Neuronal stem cell (in vitro differentiated cells): ENCODE measurements at regions not wholly inside any gene's neighbourhood (a gene's known extent, or its start where the extent isn't known, plus 50 kb on each side); places are given as distances from the start of the nearest gene placed in this dataset.

Experiments
- DNase-seq: peaks from one replicate; pipeline ENCODE4 v3.0.0-alpha.2; 2013; ENCODE audit warnings: low spot score
- H2AFZ ChIP-seq: one replicate; pipeline ENCODE4 v1.6.1; 2013; ENCODE audit warnings: mild to moderate bottlenecking, low read length, inconsistent platforms
- H2AK5ac ChIP-seq: 2 replicates; pipeline ENCODE4 v1.6.1; 2013; ENCODE audit warnings: low read depth, mild to moderate bottlenecking, inconsistent platforms, low read length, moderate library complexity, mixed read lengths
- H2BK120ac ChIP-seq: 2 replicates; pipeline ENCODE4 v1.6.1; 2013; ENCODE audit warnings: low read depth, mild to moderate bottlenecking, inconsistent platforms, low read length, moderate library complexity, mixed read lengths
- H2BK12ac ChIP-seq: one replicate; pipeline ENCODE4 v1.6.1; 2013; ENCODE audit warnings: low read length, inconsistent platforms
- H2BK15ac ChIP-seq: 2 replicates; pipeline ENCODE4 v1.6.1; 2013; ENCODE audit warnings: mild to moderate bottlenecking, low read length, inconsistent platforms, mixed read lengths
- H2BK5ac ChIP-seq: one replicate; pipeline ENCODE4 v1.6.1; 2013; ENCODE audit warnings: inconsistent platforms, mild to moderate bottlenecking, low read length, moderate library complexity
- H3K14ac ChIP-seq: one replicate; pipeline ENCODE4 v1.6.1; 2013; ENCODE audit warnings: low read length, inconsistent platforms
- H3K18ac ChIP-seq: 2 replicates; pipeline ENCODE4 v1.6.1; 2013; ENCODE audit warnings: low read length, inconsistent platforms
- H3K23ac ChIP-seq: 2 replicates; pipeline ENCODE4 v1.6.1; 2013; ENCODE audit warnings: low read depth, mild to moderate bottlenecking, mixed read lengths, low read length, inconsistent platforms; ENCODE audit not compliant: poor library complexity
- H3K27ac ChIP-seq: replicated peaks from 3 replicates; pipeline ENCODE4 v1.5.1; 2013; ENCODE audit warnings: low read length, inconsistent platforms
- H3K27me3 ChIP-seq, 3 experiments: 2 replicates each; pipeline ENCODE4 v1.6.1; 2013; ENCODE audit warnings: low read length in 3 of 3, mild to moderate bottlenecking in 2 of 3, inconsistent platforms in 1 of 3, low read depth in 1 of 3, mixed read lengths in 1 of 3, moderate library complexity in 1 of 3; ENCODE audit not compliant: control insufficient read depth in 3 of 3, insufficient read depth in 3 of 3
- H3K36me3 ChIP-seq, 2 donors: replicated peaks in 1 of 2; 2 replicates each; pipeline ENCODE4 v1.6.1; 2013; ENCODE audit warnings: low read length in 2 of 2; ENCODE audit not compliant: control insufficient read depth in 2 of 2, insufficient read depth in 2 of 2
- H3K4ac ChIP-seq: 2 replicates; pipeline ENCODE4 v1.6.1; 2013; ENCODE audit warnings: inconsistent platforms, mild to moderate bottlenecking, low read length, moderate library complexity
- H3K4me1 ChIP-seq, 2 donors: 1 replicate in 1 of 2; 2 replicates in 1 of 2; pipeline ENCODE4 v1.6.1; 2013; ENCODE audit warnings: low read length in 2 of 2, low read depth in 1 of 2; ENCODE audit not compliant: control insufficient read depth in 2 of 2, insufficient read depth in 1 of 2
- H3K4me2 ChIP-seq: one replicate; pipeline ENCODE4 v1.6.1; 2013; ENCODE audit warnings: mild to moderate bottlenecking, low read length, inconsistent platforms; ENCODE audit not compliant: insufficient read depth, poor library complexity, severe bottlenecking
- H3K4me3 ChIP-seq, 2 donors: 2 replicates each; pipeline ENCODE4 v1.5.1; 2013; ENCODE audit warnings: low read length in 2 of 2, mild to moderate bottlenecking in 2 of 2, inconsistent platforms in 1 of 2, moderate library complexity in 1 of 2
- H3K79me1 ChIP-seq: one replicate; pipeline ENCODE4 v1.6.1; 2013; ENCODE audit warnings: low read depth, mild to moderate bottlenecking, inconsistent platforms, low read length, moderate library complexity
- H3K9ac ChIP-seq: one replicate; pipeline ENCODE4 v1.6.1; 2013; ENCODE audit warnings: mild to moderate bottlenecking, low read depth, low read length, inconsistent platforms; ENCODE audit not compliant: poor library complexity
- H3K9me3 ChIP-seq, 2 donors: replicated peaks in 1 of 2; 2 replicates each; pipeline versions ENCODE3 to v1.6.1; 2013; ENCODE audit warnings: low read length in 2 of 2, mild to moderate bottlenecking in 2 of 2, inconsistent platforms in 1 of 2, low read depth in 1 of 2, mixed read lengths in 1 of 2, moderate library complexity in 1 of 2; ENCODE audit not compliant: control insufficient read depth in 2 of 2, insufficient read depth in 1 of 2
- H4K8ac ChIP-seq: one replicate; pipeline ENCODE4 v1.6.1; 2013; ENCODE audit warnings: low read depth, mild to moderate bottlenecking, inconsistent platforms, low read length, moderate library complexity
- H4K91ac ChIP-seq: one replicate; pipeline ENCODE4 v1.6.1; 2013; ENCODE audit warnings: low read length, low read depth, mild to moderate bottlenecking, inconsistent platforms; ENCODE audit not compliant: poor library complexity
- WGBS, 2 donors: extraction: QIAGEN DNeasy Blood & Tissue Kit; methylation state at CpG; one replicate each; pipeline ENCODE4 v1.1.7; 2013; ENCODE audit warnings: missing lambda C conversion rate in 2 of 2, mixed read lengths in 1 of 2; ENCODE audit not compliant: insufficient read length in 2 of 2, insufficient replicate concordance in 1 of 2; ENCODE audit errors: extremely low coverage in 2 of 2; 5-methylcytosine and 5-hydroxymethylcytosine counted together

DNA sequence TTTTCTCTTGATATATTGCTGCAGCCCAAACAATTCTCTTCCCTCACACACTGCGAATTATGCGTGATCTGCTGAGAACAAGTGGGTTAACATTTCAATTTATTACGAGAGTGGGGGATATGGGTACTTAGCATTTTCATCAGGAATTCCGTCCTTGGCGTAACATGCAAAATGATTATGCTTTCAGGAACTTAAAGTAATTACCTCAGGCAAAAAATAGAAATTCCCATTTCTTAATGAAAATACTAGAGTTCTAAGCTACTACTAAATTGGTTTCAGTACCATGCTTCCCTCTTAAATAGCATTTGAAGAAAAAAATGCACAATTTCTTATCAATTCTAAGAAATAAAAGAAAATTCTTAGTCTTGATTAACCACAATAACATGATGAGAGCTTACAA is 213.5 kb downstream of the GPAM start:
- Histone ChIP-seq H3K36me3 (no peaks in the 10 kb centered on the region), H4K8ac (no peak overlapping the region), H3K9ac (no peak overlapping the region), H4K91ac (no peak overlapping the region), H3K9me3 (no peaks in the 10 kb centered on the region), H3K4me1 (no peaks in the 10 kb centered on the region), H3K27me3 (peaks cover 0 to under 1% (median 0%) of the 10 kb centered on the region in 3 experiments), H2BK12ac (no peak overlapping the region), H3K79me1 (no peaks in the 10 kb centered on the region), H3K18ac (no peak overlapping the region), H2BK15ac (no peak overlapping the region), H2BK120ac (no peak overlapping the region), H3K4ac (no peak overlapping the region), H3K4me3 (no peak overlapping the region), H3K14ac (no peak overlapping the region), H3K23ac (no peak overlapping the region), H2AFZ (no peak overlapping the region), H2AK5ac (no peak overlapping the region), H3K27ac (no peak overlapping the region), H2BK5ac (no peak overlapping the region), H3K4me2 (no peak overlapping the region)
- WGBS, 2 donors: no CpG with 5 or more reads among the region's 5 CpGs
- no peak for DNase-seq

DNA sequence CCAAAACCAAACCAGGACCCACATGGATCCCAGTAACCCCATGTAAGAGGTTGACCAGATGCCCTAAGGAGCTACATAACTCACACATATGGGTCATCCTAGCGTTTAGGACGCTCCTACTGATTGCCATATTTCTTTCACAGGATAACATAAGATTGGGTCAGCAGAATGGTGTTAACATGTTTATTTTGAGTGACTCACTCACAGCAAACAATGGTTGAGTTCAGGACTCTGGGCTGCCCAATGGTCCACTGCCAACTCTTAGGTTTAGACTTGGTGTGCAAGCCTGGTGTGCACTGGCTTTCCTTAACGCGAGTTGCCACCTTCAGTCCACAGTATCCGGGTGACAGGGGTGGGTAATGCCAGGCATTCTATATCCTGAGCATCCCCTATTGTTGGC is 211.5 kb downstream of the GPAM start:
- no peak for DNase-seq
- Histone ChIP-seq H3K9me3 (no peaks in the 10 kb centered on the region), H3K4me3 (no peak overlapping the region), H3K18ac (no peak overlapping the region), H3K4me2 (no peak overlapping the region), H2BK5ac (no peak overlapping the region), H3K9ac (no peak overlapping the region), H3K27me3 (no peaks in the 10 kb centered on the region), H2BK120ac (no peak overlapping the region), H3K27ac (no peak overlapping the region), H3K79me1 (no peaks in the 10 kb centered on the region), H2AFZ (no peak overlapping the region), H3K14ac (no peak overlapping the region), H4K8ac (no peak overlapping the region), H4K91ac (no peak overlapping the region), H2BK15ac (no peak overlapping the region), H2AK5ac (no peak overlapping the region), H3K23ac (no peak overlapping the region), H3K36me3 (no peaks in the 10 kb centered on the region), H2BK12ac (no peak overlapping the region), H3K4ac (no peak overlapping the region), H3K4me1 (no peaks in the 10 kb centered on the region)
- WGBS, 2 donors: no CpG with 5 or more reads among the region's 5 CpGs

DNA sequence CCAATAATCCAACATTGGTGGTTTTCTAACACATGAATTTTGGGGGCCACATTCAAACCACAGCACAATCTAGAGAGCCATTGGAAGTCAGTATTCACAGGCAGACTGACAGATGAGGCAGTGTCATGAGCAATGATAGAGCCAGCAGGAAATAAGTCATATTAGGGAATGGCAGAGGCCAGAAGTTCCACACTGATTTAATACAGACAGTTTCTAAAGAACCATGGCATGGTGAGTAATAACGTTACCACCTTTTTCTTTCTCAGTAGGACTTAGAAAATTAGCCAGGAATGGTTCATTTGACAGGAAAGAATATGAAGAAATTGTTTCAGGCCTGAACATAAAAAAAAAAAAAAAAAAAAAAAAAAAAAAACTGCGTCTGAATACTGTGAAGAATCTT is 210.3 kb downstream of the GPAM start:
- no peak overlapping the region for H2BK120ac ChIP-seq
- no peak overlapping the region for H2BK5ac ChIP-seq
- no peak overlapping the region for H3K27ac ChIP-seq
- H3K9ac ChIP-seq: no peak overlapping the region
- H4K91ac ChIP-seq: no peak overlapping the region
- no peaks in the 10 kb centered on the region for H3K27me3 ChIP-seq
- H3K4me2 ChIP-seq: no peak overlapping the region
- no peaks in the 10 kb centered on the region for H3K36me3 ChIP-seq
- no peaks in the 10 kb centered on the region for H3K9me3 ChIP-seq
- no peak overlapping the region for H2BK15ac ChIP-seq
- no peak overlapping the region for H2AK5ac ChIP-seq
- no peak overlapping the region for H4K8ac ChIP-seq
- H3K4ac ChIP-seq: no peak overlapping the region
- no peak overlapping the region for H3K18ac ChIP-seq
- DNase-seq: no peak
- no peak overlapping the region for H3K14ac ChIP-seq
- no peaks in the 10 kb centered on the region for H3K4me1 ChIP-seq
- H3K79me1 ChIP-seq: no peaks in the 10 kb centered on the region
- no peak overlapping the region for H2AFZ ChIP-seq
- no peak overlapping the region for H3K23ac ChIP-seq
- no peak overlapping the region for H2BK12ac ChIP-seq
- WGBS, 2 donors: no CpG with 5 or more reads among the region's 2 CpGs
- H3K4me3 ChIP-seq: no peak overlapping the region

DNA sequence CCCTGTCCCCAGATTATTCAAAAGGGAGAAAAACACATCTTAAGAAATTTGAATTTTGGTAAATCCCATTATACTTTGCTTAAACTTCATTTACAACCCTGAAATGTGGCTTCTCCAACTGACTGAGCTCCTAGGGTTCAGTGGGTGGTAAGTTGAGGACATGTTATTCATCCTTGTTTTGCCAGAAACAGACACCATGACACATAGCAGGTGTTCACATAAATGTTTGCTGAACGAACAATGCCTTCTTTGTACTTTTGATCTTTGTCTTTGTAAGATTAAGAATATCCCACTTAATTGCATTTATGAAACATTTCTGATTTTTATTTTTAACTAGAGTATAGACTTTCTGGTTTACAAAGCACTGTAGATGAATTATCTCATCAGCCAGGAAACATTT is 209.7 kb downstream of the GPAM start:
- H2BK120ac ChIP-seq: no peak overlapping the region
- no CpG with 5 or more reads among the region's 1 CpG for WGBS, 2 donors
- no peak overlapping the region for H3K14ac ChIP-seq
- no peak overlapping the region for H3K4me2 ChIP-seq
- H3K27me3 ChIP-seq: no peaks in the 10 kb centered on the region
- H2AK5ac ChIP-seq: no peak overlapping the region
- no peaks in the 10 kb centered on the region for H3K4me1 ChIP-seq
- no peaks in the 10 kb centered on the region for H3K79me1 ChIP-seq
- H3K23ac ChIP-seq: no peak overlapping the region
- H3K9ac ChIP-seq: no peak overlapping the region
- H3K36me3 ChIP-seq: no peaks in the 10 kb centered on the region
- no peak overlapping the region for H3K18ac ChIP-seq
- H4K91ac ChIP-seq: no peak overlapping the region
- no peak overlapping the region for H3K27ac ChIP-seq
- H3K4ac ChIP-seq: no peak overlapping the region
- H2AFZ ChIP-seq: no peak overlapping the region
- no peak overlapping the region for H2BK5ac ChIP-seq
- H3K9me3 ChIP-seq: no peaks in the 10 kb centered on the region
- no peak overlapping the region for H4K8ac ChIP-seq
- no peak overlapping the region for H3K4me3 ChIP-seq
- H2BK15ac ChIP-seq: no peak overlapping the region
- no peak overlapping the region for H2BK12ac ChIP-seq
- DNase-seq: no peak
